GM23338 (cell line): ENCODE measurements at regions not wholly inside any gene's neighbourhood (a gene's known extent, or its start where the extent isn't known, plus 50 kb on each side); places are given as distances from the start of the nearest gene placed in this dataset.

ENCODE experiments used
- ATAC-seq: fragments of 200-7000 bp; cut with Tn5 transposase; 3 replicates; pipeline ENCODE4 v1.9.1; 2020
- DNase-seq: peaks from one replicate; pipeline ENCODE4 v3.0.0-alpha.2; 2015; ENCODE audit warnings: low spot score
- H2AFZ ChIP-seq: fragments of 200-600 bp; sonication (generic); 2 replicates; pipeline ENCODE4 v1.8.0; 2016; ENCODE audit warnings: antibody characterized with exemption, mild to moderate bottlenecking, moderate library complexity
- H3F3A ChIP-seq: fragments of 200-600 bp; sonication (generic); replicated peaks from 2 replicates; pipeline ENCODE4 v1.8.0; 2017; ENCODE audit warnings: antibody characterized with exemption, mixed run types, low read depth
- H3K27ac ChIP-seq: fragments of 200-600 bp; sonication (generic); 2 replicates; pipeline ENCODE4 v1.6.1; 2016; ENCODE audit warnings: low read depth
- H3K27me3 ChIP-seq: fragments of 200-600 bp; sonication (generic); 2 replicates; pipeline ENCODE4 v1.8.0; 2016; ENCODE audit warnings: mild to moderate bottlenecking, mixed run types, moderate library complexity; ENCODE audit not compliant: insufficient read depth
- H3K36me3 ChIP-seq: fragments of 200-600 bp; sonication (generic); 2 replicates; pipeline ENCODE4 v1.8.0; 2016; ENCODE audit warnings: mild to moderate bottlenecking; ENCODE audit not compliant: insufficient read depth
- H3K4me1 ChIP-seq: fragments of 200-600 bp; sonication (generic); 2 replicates; pipeline ENCODE4 v1.8.0; 2016; ENCODE audit warnings: mild to moderate bottlenecking, moderate library complexity; ENCODE audit not compliant: insufficient read depth
- H3K4me2 ChIP-seq: fragments of 200-600 bp; sonication (generic); 2 replicates; pipeline ENCODE4 v1.7.1; 2017; ENCODE audit warnings: mixed run types
- H3K4me3 ChIP-seq: fragments of 200-600 bp; sonication (generic); 2 replicates; pipeline ENCODE4 v1.6.1; 2016; ENCODE audit warnings: mixed run types
- H3K79me2 ChIP-seq: fragments of 200-600 bp; sonication (generic); replicated peaks from 2 replicates; pipeline ENCODE4 v1.8.0; 2017; ENCODE audit warnings: mild to moderate bottlenecking; ENCODE audit not compliant: insufficient read depth
- H3K9me2 ChIP-seq: fragments of 200-600 bp; sonication (generic); 2 replicates; pipeline ENCODE4 v1.8.0; 2017; ENCODE audit not compliant: insufficient read depth
- H4K20me1 ChIP-seq: fragments of 200-600 bp; sonication (generic); replicated peaks from 2 replicates; pipeline ENCODE4 v1.8.0; 2017; ENCODE audit warnings: mild to moderate bottlenecking; ENCODE audit not compliant: insufficient read depth
- H3K27ac Mint-ChIP-seq: 2 replicates; pipeline ENCODE4 v1.8.0; 2020; ENCODE audit warnings: inconsistent platforms, mild to moderate bottlenecking, moderate library complexity, mixed read lengths
- H3K27me3 Mint-ChIP-seq: 3 replicates; pipeline ENCODE4 v1.8.0; 2022; ENCODE audit warnings: low read depth, mild to moderate bottlenecking, moderate library complexity, mixed read lengths, inconsistent platforms; ENCODE audit not compliant: insufficient read depth, poor library complexity
- H3K36me3 Mint-ChIP-seq: 3 replicates; pipeline ENCODE4 v1.8.0; 2021; ENCODE audit warnings: low read depth, mild to moderate bottlenecking, inconsistent platforms, moderate library complexity, mixed read lengths
- H3K4me1 Mint-ChIP-seq: 3 replicates; pipeline ENCODE4 v1.8.0; 2020; ENCODE audit warnings: mild to moderate bottlenecking, inconsistent platforms, mixed read lengths
- H3K4me3 Mint-ChIP-seq: 3 replicates; pipeline ENCODE4 v1.8.0; 2021; ENCODE audit warnings: moderate library complexity, mild to moderate bottlenecking, inconsistent platforms, mixed read lengths
- H3K9me3 Mint-ChIP-seq: 3 replicates; pipeline ENCODE4 v1.8.0; 2020; ENCODE audit warnings: moderate library complexity, mild to moderate bottlenecking, inconsistent platforms, mixed read lengths
- EZH2 ChIP-seq: fragments of 200-600 bp; sonication (generic); IDR thresholded peaks from one replicate; pipeline ENCODE4 v1.8.0; 2017; ENCODE audit warnings: antibody characterized with exemption, mild to moderate bottlenecking, low read depth; ENCODE audit not compliant: unreplicated experiment
- JUNB ChIP-seq: IDR thresholded peaks from one replicate; pipeline ENCODE4 v1.6.1; 2016; ENCODE audit warnings: antibody characterized with exemption; ENCODE audit not compliant: unreplicated experiment
- NANOG ChIP-seq: IDR thresholded peaks from 2 replicates; pipeline ENCODE4 v1.6.1; 2016; ENCODE audit warnings: antibody characterized with exemption, borderline replicate concordance
- POLR2AphosphoS5 ChIP-seq: IDR thresholded peaks from 2 replicates; pipeline ENCODE4 v1.6.1; 2016; ENCODE audit warnings: antibody characterized with exemption, low read depth
- TF ChIP-seq, protein P1 (sequence below): fragments of 250-450 bp; sonication (Bioruptor Pico); IDR thresholded peaks from 2 replicates; pipeline ENCODE4 v1.5.0; 2020; ENCODE audit warnings: mild to moderate bottlenecking, moderate library complexity
- TF ChIP-seq, protein P2 (sequence below), 2 experiments: fragments of 200-600 bp in 1 of 2; sonication (generic) in 1 of 2; conservative IDR thresholded peaks; 2 replicates each; pipeline versions ENCODE4 v1.5.1 to v1.6.1; 2016 to 2017; ENCODE audit warnings: antibody characterized with exemption in 2 of 2, low read depth in 2 of 2, mild to moderate bottlenecking in 2 of 2, moderate library complexity in 1 of 2

DNA sequence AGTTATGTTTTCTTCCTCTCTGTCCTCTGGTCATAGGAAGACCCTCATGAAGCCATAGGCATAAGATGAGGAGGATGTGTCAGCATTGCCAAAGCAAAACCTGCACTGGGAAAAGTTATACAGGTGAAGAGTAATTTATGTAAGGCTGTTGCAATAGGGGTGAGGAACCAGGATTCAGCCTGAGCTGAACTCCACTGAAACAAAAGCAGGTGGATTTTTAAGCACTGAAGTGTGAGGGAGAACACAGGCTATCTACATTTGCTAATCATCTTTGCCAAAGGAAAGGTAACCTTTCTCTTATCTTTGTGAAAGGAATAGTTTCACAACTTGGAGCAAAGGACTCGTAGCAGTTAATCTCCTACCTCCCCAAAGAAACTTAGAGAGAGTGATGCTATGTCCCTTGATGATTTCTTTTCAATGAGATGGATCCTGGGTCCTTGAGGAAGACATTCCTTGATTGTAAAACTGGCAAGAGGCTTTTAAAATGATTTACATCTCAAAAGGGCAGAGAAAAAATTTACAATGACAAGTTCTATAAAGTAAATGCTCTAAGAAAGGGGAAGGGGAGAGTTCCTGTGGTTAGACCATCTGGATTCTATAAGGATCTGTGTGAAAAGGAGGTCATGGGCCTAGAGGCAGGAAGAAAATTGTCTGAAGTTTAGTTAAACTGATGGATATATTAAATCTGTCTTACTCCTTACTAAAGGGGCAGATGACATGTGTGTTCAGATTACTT, 385.4 kb upstream of the CDH7 start:
- no peak overlapping the region for H3K4me3 ChIP-seq
- TF ChIP-seq, protein P1, sequence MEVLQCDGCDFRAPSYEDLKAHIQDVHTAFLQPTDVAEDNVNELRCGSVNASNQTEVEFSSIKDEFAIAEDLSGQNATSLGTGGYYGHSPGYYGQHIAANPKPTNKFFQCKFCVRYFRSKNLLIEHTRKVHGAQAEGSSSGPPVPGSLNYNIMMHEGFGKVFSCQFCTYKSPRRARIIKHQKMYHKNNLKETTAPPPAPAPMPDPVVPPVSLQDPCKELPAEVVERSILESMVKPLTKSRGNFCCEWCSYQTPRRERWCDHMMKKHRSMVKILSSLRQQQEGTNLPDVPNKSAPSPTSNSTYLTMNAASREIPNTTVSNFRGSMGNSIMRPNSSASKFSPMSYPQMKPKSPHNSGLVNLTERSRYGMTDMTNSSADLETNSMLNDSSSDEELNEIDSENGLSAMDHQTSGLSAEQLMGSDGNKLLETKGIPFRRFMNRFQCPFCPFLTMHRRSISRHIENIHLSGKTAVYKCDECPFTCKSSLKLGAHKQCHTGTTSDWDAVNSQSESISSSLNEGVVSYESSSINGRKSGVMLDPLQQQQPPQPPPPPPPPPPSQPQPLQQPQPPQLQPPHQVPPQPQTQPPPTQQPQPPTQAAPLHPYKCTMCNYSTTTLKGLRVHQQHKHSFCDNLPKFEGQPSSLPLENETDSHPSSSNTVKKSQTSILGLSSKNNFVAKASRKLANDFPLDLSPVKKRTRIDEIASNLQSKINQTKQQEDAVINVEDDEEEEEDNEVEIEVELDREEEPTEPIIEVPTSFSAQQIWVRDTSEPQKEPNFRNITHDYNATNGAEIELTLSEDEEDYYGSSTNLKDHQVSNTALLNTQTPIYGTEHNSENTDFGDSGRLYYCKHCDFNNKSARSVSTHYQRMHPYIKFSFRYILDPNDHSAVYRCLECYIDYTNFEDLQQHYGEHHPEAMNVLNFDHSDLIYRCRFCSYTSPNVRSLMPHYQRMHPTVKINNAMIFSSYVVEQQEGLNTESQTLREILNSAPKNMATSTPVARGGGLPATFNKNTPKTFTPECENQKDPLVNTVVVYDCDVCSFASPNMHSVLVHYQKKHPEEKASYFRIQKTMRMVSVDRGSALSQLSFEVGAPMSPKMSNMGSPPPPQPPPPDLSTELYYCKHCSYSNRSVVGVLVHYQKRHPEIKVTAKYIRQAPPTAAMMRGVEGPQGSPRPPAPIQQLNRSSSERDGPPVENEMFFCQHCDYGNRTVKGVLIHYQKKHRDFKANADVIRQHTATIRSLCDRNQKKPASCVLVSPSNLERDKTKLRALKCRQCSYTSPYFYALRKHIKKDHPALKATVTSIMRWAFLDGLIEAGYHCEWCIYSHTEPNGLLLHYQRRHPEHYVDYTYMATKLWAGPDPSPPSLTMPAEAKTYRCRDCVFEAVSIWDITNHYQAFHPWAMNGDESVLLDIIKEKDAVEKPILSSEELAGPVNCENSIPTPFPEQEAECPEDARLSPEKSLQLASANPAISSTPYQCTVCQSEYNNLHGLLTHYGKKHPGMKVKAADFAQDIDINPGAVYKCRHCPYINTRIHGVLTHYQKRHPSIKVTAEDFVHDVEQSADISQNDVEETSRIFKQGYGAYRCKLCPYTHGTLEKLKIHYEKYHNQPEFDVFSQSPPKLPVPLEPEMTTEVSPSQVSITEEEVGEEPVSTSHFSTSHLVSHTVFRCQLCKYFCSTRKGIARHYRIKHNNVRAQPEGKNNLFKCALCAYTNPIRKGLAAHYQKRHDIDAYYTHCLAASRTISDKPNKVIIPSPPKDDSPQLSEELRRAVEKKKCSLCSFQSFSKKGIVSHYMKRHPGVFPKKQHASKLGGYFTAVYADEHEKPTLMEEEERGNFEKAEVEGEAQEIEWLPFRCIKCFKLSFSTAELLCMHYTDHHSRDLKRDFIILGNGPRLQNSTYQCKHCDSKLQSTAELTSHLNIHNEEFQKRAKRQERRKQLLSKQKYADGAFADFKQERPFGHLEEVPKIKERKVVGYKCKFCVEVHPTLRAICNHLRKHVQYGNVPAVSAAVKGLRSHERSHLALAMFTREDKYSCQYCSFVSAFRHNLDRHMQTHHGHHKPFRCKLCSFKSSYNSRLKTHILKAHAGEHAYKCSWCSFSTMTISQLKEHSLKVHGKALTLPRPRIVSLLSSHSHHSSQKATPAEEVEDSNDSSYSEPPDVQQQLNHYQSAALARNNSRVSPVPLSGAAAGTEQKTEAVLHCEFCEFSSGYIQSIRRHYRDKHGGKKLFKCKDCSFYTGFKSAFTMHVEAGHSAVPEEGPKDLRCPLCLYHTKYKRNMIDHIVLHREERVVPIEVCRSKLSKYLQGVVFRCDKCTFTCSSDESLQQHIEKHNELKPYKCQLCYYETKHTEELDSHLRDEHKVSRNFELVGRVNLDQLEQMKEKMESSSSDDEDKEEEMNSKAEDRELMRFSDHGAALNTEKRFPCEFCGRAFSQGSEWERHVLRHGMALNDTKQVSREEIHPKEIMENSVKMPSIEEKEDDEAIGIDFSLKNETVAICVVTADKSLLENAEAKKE (CRISPR knock-in tag) = 0 out of 2 replicates have a peak, but pooled peaks have one; percentile 2
- TF ChIP-seq NANOG = peak; percentile 77
- no peak for TF ChIP-seq EZH2
- H3K27ac ChIP-seq = peak overlapping the region; percentile 86
- H2AFZ ChIP-seq = no peak overlapping the region
- no peaks in the 10 kb centered on the region for H3K79me2 ChIP-seq
- H3K27me3 Mint-ChIP-seq = no peaks in the 10 kb centered on the region
- no peaks in the 10 kb centered on the region for H3K9me3 Mint-ChIP-seq
- no peak overlapping the region; the same call in 2 of the 3 replicates for H3K4me3 Mint-ChIP-seq
- H3K36me3 ChIP-seq = no peaks in the 10 kb centered on the region
- peak overlapping the region; percentile 32 for H3K27ac Mint-ChIP-seq
- peaks cover 34% of the 10 kb centered on the region for H3K4me1 Mint-ChIP-seq
- peaks cover 20% of the 10 kb centered on the region for H3K4me1 ChIP-seq
- no peaks in the 10 kb centered on the region for H3K27me3 ChIP-seq
- DNase-seq = peak; percentile 72
- H3K9me2 ChIP-seq = peaks cover 10% of the 10 kb centered on the region; the same call in 1 of the 2 replicates
- H3K36me3 Mint-ChIP-seq = no peaks in the 10 kb centered on the region
- H3F3A ChIP-seq = 0 out of 2 replicates have a peak, but pooled peaks cover 3% of the 10 kb centered on the region
- H4K20me1 ChIP-seq = no peaks in the 10 kb centered on the region
- H3K4me2 ChIP-seq = peak overlapping the region; percentile 30
- ATAC-seq = peak; percentile 87

DNA sequence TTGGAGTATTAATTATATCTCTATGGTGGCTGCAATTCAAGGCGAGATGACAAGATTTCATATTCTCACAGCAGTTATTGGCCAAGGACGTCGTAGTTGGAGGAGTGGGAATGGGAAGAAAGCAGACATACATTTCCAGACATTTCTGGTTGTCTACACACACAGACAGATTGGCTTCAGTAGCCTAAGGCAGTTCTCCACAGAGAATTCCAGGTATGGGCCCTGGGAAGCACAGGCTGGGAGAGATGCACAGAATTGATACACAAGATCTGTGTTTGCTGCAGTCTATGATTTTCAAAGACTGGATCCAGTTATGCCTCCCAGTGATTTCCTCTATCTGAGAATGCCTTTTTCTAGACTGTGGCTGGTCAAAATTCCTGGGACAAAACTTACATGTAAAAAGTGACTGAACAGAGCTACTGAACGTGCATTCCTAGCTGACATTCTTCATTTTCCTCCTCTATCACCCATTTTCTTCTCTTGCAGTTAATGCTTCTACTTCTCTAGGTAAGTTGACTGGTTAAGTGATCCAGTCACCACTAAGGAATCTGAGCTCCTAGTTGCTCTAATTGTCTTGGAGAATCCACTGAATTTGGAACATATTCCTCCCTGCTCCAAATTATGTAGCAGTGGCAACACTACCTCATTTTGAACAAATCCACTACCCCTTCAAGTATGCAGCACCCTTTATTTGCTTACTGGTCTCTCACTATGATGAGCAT, 386.7 kb upstream of the CDH7 start:
- Mint-ChIP-seq H3K36me3 (no peaks in the 10 kb centered on the region), H3K27me3 (no peaks in the 10 kb centered on the region), H3K4me1 (peaks cover 33% of the 10 kb centered on the region), H3K9me3 (no peaks in the 10 kb centered on the region), H3K27ac (no peak overlapping the region), H3K4me3 (no peak overlapping the region)
- no peaks in the 10 kb centered on the region for H3K36me3 ChIP-seq
- no peak for TF ChIP-seq NANOG
- TF ChIP-seq, protein P2, sequence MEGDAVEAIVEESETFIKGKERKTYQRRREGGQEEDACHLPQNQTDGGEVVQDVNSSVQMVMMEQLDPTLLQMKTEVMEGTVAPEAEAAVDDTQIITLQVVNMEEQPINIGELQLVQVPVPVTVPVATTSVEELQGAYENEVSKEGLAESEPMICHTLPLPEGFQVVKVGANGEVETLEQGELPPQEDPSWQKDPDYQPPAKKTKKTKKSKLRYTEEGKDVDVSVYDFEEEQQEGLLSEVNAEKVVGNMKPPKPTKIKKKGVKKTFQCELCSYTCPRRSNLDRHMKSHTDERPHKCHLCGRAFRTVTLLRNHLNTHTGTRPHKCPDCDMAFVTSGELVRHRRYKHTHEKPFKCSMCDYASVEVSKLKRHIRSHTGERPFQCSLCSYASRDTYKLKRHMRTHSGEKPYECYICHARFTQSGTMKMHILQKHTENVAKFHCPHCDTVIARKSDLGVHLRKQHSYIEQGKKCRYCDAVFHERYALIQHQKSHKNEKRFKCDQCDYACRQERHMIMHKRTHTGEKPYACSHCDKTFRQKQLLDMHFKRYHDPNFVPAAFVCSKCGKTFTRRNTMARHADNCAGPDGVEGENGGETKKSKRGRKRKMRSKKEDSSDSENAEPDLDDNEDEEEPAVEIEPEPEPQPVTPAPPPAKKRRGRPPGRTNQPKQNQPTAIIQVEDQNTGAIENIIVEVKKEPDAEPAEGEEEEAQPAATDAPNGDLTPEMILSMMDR (conservative IDR thresholded peaks at IDR 0.05; ENCODE audit: low read depth in 2 of 2) = no peak
- no peak for TF ChIP-seq JUNB
- no peak for TF ChIP-seq POLR2AphosphoS5
- no peaks in the 10 kb centered on the region for H3K79me2 ChIP-seq
- ATAC-seq = no peak
- no peaks in the 10 kb centered on the region for H3K27me3 ChIP-seq
- no peak overlapping the region for H3K4me3 ChIP-seq
- DNase-seq = no peak
- peak overlapping the region; percentile 12; the same call in 1 of the 2 replicates for H2AFZ ChIP-seq
- 0 out of 2 replicates have a peak, but pooled peaks cover 3% of the 10 kb centered on the region for H3F3A ChIP-seq
- H3K4me1 ChIP-seq = peaks cover 20% of the 10 kb centered on the region
- no peaks in the 10 kb centered on the region for H4K20me1 ChIP-seq
- peak overlapping the region; percentile 21 for H3K4me2 ChIP-seq
- peaks cover 10% of the 10 kb centered on the region; the same call in 1 of the 2 replicates for H3K9me2 ChIP-seq
- no peak overlapping the region; the same call in 1 of the 2 replicates for H3K27ac ChIP-seq
